Activated naive CD8-positive, alpha-beta T cell treated with anti-CD3 and anti-CD28 coated beads, Interleukin-2, amount 50 U/mL, for 16 hours (primary cell): ENCODE measurements at regions not wholly inside any gene's neighbourhood (a gene's known extent, or its start where the extent isn't known, plus 50 kb on each side); places are given as distances from the start of the nearest gene placed in this dataset.

Experiments used
- DNase-seq: peaks from one replicate; pipeline ENCODE4 v3.0.0-alpha.2; 2020; ENCODE audit warnings: low read depth, low spot score

DNA sequence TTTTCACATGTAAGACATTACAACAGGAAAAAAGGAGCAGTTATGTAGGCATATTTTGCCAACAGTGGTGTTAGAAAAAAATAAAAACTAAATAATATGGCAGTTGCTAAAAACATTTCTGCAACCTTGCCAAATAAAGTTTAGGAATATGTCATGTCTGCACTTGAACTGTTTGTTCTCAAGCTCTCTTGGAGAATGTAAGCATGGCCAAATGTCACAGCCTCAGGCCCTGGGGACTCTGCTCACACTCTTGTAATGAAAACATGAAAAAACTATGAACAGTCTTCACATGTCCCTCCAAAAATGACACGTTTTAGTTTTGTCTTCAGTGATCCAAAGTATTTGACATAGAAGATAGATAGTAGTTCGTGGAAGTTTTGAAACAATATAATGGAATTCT is 753.3 kb downstream of the LTN1 start:
- DNase-seq = no peak

DNA sequence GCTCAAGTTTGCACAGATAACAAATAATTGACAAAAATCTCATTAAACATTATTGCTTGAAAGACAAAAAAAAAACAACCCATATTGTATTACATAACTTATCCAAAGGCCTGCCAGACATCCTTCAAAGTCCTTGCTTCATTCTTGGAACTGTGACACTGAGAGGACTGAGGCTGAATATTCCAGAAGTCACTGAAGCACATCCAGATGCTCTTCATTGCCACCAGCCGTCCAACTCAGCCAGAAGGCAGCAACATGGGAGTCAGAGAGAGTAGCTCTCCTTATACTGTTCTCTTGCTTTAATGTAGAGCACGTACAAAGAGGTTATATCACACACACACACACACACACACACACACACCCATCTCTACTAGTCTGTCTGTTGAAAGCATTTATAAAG is 755.0 kb downstream of the LTN1 start:
- no peak for DNase-seq

DNA sequence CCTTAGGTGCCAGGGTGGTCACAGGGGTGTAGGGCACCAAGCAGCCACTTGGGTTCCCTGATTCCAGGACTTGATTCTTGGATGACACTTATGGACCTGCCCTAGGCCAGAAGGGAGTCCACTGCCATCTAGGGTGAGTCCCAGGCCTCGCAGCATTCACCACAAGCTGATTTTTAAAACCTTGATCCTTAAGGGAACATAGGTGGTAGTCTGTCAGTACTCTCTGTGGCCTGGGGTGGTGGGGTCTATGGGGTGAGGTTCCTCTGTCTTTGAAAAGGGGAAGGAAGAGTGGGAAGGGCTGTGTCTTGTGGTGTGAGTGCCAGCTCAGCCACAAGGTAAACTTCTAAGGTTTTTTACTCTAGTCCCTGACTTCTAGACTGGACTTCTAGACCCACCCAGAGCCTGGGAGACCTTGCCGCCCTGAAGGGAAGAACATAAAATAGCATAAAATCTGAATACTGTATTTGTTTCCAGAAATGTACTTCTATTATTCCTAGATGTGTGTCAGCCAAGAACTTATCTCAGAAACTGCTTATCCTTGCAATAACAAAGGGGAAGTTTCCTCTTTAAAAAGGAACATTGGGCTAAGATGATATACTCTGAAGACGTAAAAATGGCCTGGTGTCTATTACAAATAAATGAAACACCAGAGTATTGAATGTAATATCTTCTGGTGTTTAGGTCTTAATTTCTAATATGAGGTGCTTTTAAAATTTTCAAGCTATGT is 757.3 kb downstream of the LTN1 start:
- DNase-seq = no peak

DNA sequence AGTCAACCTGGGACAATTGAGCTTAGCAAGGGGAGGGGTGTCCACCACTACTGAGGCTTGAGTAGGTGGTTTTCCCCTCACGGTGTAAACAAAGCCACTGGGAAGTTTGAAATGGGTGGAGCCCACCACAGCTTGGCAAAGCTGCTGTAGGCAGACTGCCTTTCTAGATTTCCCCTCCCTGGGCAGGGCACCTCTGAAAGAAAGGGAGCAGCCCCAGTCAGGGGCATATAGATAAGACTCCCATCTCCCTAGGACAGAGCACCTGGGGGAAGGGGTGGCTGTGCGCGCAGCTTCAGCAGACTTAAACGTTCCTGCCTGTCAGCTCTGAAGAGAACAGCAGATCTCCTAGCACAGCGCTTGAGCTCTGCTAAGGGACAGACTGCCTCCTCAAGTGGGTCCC is 758.4 kb downstream of the LTN1 start:
- DNase-seq = no peak

DNA sequence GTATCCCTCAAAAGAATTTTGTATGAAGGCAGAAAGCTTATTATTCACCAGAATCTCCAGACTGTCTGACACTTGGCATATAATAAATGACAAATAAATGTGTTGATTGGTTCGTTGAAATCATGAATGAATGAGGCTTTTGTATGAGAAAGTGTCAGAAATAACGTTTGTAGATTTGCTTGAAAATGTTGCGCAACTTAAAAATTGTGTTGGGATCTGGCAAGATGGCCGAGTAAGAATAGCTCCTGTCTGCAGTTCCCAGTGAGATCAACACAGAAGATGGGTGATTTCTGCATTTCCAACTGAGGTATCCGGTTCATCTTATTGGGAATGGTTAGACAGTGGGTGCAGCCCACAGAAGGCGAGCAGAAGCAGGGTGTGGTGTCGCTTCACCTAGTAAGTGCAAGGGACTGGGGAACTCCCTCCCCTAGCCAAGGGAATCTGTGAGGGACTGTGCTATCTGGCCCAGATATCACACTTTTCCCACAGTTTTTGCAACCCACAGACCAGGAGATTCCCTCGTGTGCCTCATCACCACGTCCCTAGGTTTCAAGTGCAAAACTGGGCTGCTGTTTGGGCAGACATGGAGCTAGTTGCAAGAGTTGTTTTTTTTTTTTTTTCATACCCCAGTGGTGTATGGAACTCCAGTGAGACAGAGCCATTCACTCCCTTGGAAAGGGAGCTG is 759.0 kb downstream of the LTN1 start:
- no peak for DNase-seq

DNA sequence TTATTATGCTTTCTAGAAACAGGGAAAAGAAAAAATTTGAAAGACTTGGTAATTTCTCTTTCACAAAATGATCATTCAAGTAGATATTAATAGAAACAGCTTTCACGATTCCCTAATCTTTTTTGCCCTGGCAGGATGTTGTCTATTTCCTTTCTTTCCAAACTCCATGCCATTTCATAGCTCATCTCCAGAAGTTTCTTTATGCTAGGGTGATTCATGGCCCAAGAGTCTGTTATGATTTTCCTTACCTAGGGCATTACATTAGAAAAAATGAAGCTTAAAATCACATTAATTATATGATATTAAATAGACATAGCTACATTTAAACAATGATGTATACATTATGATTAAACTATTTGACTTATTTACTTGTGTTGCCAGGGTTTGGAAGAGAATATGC is 762.1 kb downstream of the LTN1 start:
- no peak for DNase-seq

DNA sequence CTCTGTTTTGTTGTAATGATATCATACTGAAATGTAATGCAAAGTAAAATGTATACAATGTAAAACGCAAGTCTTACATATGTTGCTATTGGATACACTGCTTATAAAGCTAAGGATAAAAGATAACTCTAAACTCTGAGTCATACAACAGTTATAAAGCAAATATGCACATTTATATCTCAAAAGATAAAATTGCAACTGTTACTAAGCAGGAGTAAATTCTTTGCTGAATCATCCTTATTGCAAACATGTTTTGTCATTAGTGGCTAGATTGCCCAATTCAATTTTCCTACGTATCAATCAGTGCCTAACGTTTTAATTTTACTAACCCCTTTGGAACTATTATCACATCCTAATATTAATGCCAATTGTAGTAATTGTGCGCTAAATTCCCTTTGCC is 762.9 kb downstream of the LTN1 start:
- no peak for DNase-seq

DNA sequence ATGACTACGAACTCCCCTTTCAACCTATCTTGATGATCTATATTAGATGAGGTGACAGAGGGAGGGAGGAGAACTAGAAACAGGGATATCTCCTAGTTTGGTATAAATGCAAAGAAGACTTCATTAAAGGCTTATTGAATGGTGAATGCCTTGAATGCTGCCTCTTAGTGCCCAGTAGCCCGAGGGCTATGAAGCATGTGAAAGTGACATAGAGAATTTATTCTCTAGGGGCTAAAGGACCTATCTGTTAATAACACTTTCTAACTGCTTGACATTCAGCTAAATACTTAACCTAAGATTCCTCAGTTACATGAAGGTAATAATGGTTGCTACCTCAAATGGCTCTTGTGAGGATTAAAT is 764.1 kb downstream of the LTN1 start:
- DNase-seq = no peak

DNA sequence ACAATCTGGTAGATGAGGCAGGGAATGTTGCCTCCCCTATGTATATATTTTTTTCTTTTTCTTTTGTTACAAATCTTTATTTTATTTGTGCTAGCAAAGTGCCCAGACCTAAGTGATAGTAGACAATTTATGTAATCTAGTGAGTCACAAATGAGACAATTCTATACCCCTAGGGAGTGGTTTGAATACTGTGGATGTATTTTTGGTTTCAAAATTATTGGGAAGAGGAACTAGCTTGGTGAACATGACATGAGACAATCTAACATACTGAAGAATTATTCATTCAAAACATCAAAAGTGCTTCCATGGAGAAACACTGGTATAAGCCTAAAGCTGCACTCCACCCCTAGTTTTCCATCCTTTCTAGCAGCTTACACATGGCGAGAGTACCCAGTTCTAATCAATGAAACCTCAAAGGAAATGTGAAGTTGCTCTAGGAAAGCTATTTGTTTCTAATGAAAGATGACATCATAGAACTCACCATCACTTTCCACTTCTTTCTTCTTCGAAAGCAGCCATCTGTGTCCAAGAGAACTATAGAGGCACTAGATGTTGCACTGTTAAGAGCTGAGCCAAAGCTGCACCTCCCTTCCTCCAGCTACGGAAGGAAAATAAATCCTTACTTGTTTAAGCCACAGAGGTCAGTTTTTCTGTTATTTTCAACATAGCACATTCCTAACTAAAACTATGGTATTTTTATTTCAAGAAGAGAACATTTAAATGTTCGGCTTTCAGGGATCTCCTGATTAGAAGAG is 764.6 kb downstream of the LTN1 start:
- no peak for DNase-seq

DNA sequence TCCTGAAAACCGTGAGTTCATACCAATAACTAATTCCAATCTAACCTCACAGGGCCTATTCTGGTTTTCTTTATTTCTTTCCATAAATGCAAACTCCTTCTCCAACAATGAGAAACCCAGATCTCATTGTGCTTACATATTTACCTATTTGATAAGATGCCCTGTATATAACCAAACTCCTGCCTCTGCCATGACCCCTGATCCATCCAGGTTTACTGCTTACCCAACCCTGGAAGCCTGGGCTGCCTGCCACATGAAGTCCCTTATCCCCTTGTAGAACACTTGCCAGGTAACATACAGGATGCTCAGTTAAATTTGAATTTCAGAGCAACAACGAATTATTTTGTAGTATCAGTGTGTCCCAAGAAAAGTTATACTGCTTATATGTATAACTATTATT is 766.1 kb downstream of the LTN1 start:
- no peak for DNase-seq

DNA sequence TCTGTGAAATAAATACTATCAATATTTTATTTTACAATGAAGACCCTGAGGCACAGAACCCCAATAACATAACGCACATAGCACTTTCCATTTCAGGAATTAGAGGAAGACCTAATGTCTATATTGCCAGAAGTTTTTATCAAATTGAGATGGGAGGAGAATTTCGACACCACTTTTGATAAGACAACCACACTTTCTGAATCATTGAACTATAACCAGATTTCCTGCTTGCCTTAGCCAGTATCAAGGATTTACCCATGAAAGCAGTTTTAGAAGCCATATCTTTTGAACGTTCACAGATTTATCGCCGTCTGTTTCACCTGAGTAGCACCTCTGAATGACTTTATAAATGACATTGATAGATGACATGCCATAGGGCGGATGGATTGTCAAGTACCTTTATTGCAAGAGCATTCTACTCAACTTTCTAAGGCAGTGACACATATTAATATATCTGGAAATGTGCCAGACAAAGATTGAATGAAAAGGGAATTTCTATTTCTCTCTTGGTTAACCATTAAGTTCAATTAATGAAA is 768.4 kb downstream of the LTN1 start:
- no peak for DNase-seq

DNA sequence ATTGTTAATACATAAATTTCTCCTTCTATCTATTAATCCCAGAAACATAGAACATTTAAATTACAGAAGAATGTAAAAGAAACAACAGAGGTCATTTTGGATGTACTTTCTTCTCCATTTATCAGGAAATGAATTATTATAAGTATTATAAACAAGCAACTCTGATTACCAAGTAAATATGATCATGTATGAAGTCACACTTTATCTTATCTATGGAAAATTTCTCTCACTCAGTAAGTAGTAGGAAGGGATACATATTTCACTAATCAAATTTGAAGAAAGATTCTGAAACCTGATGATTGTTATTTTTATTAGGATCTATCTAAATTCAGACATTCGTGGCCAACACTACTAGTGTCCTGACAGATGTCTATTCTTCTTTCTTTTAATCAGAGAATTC is 770.7 kb downstream of the LTN1 start:
- DNase-seq = no peak

DNA sequence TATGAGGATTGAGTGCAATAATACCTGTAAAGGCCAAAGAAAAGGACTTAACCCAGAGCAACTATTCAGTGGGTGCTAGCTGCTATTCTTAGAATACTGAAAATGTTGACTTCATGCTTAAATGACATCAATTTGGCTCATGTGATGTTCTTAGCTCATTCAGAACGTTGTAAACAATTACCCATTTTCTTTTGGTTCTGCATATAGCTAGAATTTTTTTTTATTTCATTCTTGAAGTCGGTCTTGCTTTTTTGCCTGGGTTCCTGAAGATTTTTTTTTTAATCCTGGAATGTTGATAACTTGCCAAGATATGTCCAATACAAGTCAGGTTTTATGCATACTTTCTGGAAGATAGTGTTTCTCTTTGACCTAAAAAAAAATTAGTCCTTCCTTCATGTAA is 772.0 kb downstream of the LTN1 start:
- no peak for DNase-seq

DNA sequence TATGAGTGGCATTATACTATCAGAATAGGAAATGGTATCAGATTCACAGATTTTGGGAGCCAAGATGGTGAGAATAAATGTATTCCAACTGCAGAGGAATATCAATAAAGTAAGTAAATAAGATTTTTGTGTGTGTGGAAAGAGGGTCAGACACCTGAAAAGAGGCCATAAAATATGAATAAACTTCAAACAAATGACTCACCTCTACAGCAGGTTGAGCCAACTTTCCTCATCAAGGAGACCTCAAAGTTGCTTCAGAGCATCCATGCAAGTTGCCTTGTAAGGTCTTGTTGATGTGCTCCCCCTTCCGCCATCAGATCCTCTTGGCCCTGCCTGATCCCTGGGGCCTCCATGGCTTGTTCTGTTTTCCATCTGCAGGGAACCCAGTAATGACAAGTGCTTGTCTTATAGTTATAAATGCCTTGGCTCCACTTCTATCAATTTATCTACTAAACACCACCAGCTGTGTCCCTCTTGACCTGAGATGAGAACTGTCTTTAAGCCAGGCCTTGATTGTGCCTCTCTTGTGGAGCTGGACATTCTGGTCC is 775.6 kb downstream of the LTN1 start:
- DNase-seq = no peak

DNA sequence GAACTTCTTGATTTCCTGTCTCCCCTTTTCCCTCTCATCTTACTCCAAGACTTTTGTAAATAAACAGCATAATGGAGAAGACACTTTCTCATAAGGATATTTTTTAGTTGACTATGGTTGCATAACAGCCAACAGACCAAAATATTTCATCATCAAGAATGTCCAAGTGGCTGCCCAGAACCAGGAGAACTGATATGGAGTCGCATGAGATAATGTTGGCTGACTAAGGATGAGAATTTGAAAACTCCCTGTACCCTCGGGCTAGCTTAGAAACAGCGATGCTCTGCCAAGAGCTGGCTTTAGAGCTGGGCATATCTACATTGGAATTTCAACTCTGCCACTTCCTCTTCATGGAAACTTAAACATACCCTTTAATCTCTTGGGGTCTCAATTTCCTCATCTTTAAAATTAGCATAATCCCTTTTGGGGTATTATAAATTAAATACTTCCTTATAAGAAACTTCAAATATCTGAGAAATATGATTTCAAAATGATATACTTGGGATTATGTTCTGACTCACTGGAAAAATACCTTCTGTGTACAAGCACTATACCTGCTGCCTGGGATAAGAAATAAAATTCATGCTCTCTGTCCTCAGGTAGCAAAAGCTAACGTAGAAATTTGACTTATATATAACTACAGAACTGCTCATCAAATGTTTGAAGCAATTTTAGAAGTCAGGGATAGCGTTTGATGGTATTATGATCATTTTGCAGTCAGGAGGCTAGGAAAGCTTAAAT is 777.3 kb downstream of the LTN1 start:
- no peak for DNase-seq

DNA sequence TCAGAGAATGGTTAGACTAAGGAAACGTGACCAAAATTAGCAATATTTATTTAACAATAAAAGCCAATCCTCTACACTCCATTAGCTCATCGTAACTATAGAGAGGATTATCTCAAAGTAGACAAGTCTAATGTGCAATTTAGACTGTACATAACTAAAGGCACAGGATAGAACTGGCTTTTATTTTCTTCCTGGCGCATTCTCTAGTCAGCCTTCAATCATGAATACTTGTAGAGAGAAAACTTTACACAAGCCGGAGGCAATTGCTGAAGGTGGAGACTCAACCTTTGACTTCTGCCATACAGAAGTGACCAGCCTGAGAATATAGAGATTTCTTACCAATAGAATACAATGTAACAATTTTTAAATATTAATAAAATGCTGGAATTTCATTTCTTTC is 777.9 kb downstream of the LTN1 start:
- no peak for DNase-seq

DNA sequence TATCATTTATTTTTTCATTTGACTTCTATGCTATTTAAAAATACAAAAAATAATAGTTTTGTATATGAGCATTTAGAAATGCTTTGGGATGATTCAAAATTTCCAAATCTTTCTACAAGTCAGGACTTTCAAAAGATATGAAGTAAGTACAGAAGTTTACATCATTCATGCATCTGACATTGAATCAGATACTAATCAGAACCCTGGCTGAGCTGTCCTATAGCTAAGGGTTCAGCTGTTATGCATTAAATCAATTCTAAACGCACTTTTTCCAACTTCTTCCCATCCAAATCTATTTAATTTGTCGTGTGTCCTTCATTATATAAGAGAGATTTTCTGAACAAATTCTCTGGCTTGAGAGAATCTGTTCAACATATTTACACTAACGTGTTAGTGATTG is 779.4 kb downstream of the LTN1 start:
- no peak for DNase-seq

DNA sequence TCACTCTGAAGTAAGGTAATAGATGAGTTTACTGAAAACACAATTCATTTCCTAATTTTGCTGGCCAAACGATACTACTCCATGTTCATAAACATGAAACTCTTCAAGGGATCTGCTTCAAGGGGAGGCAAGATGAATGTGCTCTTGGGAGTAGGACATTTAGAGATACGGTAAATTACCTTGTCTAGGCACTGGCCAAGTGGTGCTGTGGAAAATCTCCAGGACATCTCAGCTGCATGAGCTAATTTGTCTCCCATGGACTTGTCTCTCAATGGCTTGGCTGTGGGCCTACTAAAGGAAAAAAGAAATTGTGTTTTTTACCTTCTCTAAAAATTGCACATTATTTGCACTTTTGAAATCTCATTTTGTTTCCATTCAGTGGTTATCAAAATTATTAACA is 780.6 kb downstream of the LTN1 start:
- no peak for DNase-seq

DNA sequence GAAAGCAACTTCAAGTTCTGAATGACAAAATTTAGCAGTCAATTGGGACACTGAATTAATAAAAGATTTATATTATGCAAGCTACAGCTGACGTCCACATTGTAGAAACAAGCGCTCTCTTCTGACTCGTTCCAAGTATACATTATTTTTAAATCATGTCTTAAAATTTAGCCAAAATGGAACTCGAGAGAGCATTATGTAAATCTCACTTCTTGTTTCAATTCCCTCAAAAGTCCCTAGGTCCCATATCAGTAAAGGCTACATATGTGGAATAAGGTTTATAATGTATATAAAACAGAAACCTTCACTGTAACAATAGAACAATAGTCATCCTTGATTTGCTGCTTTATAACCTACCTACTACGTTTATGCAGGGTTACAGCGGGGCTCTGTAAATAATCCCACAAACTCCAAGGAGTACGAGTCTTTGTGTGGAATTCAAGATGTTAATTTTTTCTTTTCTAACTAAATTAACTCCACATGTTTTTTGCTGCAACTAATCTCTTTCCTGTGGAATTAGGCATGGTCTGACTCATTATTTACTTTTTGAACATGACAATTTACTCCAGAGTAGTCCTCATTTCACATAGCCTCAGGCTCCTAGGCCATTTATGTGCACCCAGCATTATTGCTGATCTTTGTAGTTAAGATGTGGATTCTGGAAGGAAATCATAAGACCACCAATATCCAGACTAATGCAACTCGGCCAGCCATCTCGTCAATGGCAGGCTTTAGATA is 785.1 kb downstream of the LTN1 start:
- DNase-seq = no peak

DNA sequence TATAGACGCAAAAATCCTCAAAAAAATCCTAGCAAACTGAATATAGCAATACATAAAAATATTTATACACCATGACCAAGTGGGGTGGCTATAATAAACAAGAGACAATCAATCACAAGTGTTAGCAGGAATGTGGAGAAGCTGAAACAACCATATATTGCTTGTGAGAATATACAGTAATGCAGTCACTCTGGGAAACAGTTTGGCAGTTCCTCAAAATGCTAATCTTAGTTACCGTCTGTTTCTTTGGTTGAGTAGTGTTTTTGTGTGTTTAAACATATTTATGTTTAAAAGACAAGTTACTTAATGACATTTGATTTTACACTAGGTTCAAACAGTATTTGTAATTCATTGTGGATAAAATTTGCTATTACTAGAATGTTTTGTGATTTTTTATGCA is 792.0 kb downstream of the LTN1 start:
- DNase-seq = no peak

DNA sequence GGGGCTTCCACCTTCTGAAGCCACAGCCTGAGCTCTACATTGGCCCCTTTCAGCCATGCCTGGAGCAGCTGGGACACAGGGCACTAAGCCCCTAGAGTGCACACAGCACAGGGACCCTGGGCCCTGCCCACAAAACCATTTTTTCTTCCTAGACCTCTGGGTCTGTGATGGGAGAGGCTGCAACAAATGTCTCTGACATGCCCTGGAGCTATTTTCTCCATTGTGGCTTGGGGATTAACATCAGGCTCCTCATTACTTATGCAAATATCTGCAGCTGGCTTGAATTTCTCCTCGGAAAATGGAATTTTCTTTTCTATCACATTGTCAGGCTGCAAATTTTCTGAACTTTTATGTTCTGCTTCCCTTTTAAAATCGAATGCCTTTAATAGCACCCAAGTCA is 795.7 kb downstream of the LTN1 start:
- no peak for DNase-seq
